ENCODE measurements at regions not wholly inside any gene's neighbourhood (a gene's known extent, or its start where the extent isn't known, plus 50 kb on each side); places are given as distances from the start of the nearest gene placed in this dataset.

DNA sequence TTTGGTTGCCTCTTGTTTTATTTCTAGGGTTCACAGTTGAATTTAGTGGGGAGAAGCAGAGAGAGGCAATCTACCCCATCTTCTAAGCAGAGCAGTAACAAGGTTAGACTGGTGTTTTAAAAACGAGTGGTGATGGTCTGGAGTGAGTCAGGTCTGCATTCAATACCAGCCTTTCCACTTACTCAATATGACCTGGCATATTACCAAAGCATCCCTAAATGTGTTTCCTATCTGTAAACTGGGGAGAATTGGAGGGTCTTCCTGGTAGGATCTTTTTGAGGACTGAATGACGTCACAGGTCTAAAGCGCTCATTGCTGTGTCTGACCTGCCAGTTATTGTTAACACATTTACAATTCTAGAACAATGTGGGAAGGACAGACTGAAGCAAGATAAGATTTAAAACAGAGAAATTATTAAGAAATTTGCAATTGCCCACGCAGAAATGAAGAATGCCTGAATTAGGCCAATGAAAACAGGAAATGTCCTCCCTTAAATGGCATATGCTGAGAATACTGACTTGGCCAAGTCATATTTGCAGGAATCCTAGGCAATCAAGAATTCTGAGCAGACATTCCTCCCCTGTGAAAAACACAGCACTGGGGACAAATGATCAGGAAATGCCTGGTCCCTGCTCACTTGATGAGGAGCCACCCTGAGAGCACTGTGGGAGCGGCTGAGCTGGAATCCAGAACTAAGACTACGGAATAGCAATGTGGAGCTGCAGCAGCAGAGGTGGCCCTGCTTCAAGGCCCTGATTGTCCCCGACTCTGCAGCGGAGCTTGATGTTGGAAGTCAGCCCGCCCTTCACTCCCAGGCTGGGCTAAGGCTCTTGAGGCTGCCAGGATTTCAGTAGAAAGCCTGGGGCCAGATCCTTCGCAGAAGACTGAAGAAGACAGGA, 184.5 kb upstream of the CXCL12 start:
- TF ChIP-seq CBX3 (IDR thresholded peaks at IDR 0.05; ENCODE audit: low read depth) (no peak), POLR2AphosphoS5 (IDR thresholded peaks at IDR 0.05; ENCODE audit: low read depth, low read length) (no peak), EZH2 (IDR thresholded peaks at IDR 0.05) (no peak), CEBPB (IDR thresholded peaks at IDR 0.05; ENCODE audit: low read depth) (no peak), EGR1 (IDR thresholded peaks at IDR 0.05; ENCODE audit: low read depth) (no peak), REST (IDR thresholded peaks at IDR 0.05; ENCODE audit: low read depth) (no peak), ZBTB33 (IDR thresholded peaks at IDR 0.05; ENCODE audit: extremely low read depth, insufficient replicate concordance, low read length) (no peak)
- TF ChIP-seq, protein P1, sequence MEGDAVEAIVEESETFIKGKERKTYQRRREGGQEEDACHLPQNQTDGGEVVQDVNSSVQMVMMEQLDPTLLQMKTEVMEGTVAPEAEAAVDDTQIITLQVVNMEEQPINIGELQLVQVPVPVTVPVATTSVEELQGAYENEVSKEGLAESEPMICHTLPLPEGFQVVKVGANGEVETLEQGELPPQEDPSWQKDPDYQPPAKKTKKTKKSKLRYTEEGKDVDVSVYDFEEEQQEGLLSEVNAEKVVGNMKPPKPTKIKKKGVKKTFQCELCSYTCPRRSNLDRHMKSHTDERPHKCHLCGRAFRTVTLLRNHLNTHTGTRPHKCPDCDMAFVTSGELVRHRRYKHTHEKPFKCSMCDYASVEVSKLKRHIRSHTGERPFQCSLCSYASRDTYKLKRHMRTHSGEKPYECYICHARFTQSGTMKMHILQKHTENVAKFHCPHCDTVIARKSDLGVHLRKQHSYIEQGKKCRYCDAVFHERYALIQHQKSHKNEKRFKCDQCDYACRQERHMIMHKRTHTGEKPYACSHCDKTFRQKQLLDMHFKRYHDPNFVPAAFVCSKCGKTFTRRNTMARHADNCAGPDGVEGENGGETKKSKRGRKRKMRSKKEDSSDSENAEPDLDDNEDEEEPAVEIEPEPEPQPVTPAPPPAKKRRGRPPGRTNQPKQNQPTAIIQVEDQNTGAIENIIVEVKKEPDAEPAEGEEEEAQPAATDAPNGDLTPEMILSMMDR (IDR thresholded peaks at IDR 0.05 in 2 of 3, conservative IDR thresholded peaks at IDR 0.05 in 1 of 3; ENCODE audit: borderline replicate concordance in 1 of 3, insufficient read depth in 1 of 3, low read depth in 2 of 3, low read length in 2 of 3): no peak
- TF ChIP-seq, protein P2, sequence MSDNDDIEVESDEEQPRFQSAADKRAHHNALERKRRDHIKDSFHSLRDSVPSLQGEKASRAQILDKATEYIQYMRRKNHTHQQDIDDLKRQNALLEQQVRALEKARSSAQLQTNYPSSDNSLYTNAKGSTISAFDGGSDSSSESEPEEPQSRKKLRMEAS (IDR thresholded peaks at IDR 0.05): no peak

All from HCT116 (cell line).